Activated CD8-positive, alpha-beta memory T cell treated with anti-CD3 and anti-CD28 coated beads, Interleukin-2, amount 10 ng/mL, durations not matched to agents 7 days and 5 days (primary cell): ENCODE measurements at regions not wholly inside any gene's neighbourhood (a gene's known extent, or its start where the extent isn't known, plus 50 kb on each side); places are given as distances from the start of the nearest gene placed in this dataset.

Experiments used
- ATAC-seq: fragments of 150-1000 bp; cut with Tn5 transposase; one replicate; pipeline ENCODE4 v1.10.0; 2021; ENCODE audit warnings: moderate library complexity
- CTCF ChIA-PET: fragments of 350-600 bp; sonication (Branson Sonifier 250); formaldehyde crosslinking; loops from one replicate; lab custom pipeline; 2021; ENCODE audit warnings: antibody characterized with exemption; lab: Charles Lee
- DNase-seq: peaks from one replicate; pipeline ENCODE4 v3.0.0-alpha.2; 2020
- H3K27ac Mint-ChIP-seq: one replicate; pipeline ENCODE4 v1.8.0; 2021; ENCODE audit warnings: mild to moderate bottlenecking, mixed read lengths
- H3K27me3 Mint-ChIP-seq: one replicate; pipeline ENCODE4 v1.8.0; 2021; ENCODE audit warnings: mixed read lengths
- H3K36me3 Mint-ChIP-seq: one replicate; pipeline ENCODE4 v1.8.0; 2021; ENCODE audit warnings: mild to moderate bottlenecking, mixed read lengths
- H3K4me1 Mint-ChIP-seq: one replicate; pipeline ENCODE4 v1.8.0; 2021; ENCODE audit warnings: mixed read lengths
- H3K4me3 Mint-ChIP-seq: one replicate; pipeline ENCODE4 v1.8.0; 2021; ENCODE audit warnings: mild to moderate bottlenecking, moderate library complexity, mixed read lengths
- H3K9me3 Mint-ChIP-seq: one replicate; pipeline ENCODE4 v1.8.0; 2022; ENCODE audit warnings: low read depth, mixed read lengths

DNA sequence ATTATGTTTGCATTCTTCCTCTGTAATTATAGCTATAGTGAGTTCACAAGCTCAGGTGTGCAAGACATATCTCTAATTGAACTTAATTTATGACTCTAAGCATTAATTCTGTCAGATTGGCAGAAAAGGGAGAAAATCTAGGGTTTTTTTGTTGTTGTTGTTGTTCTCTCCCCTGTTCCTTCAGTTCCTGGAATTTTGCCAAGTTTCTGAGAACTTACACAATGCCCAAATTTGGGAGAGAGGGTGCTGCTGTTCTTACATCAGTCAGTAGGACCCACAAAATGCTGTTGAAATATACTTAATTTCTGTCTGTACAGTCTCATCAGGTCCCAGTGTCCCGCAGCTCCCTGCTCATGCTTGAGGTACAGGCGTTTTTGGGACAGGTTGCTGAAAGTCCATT is 221.8 kb upstream of the RBMS1 start:
- no peaks in the 10 kb centered on the region for H3K9me3 Mint-ChIP-seq
- ATAC-seq: no peak
- H3K27me3 Mint-ChIP-seq: peaks cover 9% of the 10 kb centered on the region
- CTCF ChIA-PET: no interaction called here
- no peak for DNase-seq
- H3K4me1 Mint-ChIP-seq: no peaks in the 10 kb centered on the region
- no peak overlapping the region for H3K27ac Mint-ChIP-seq
- H3K4me3 Mint-ChIP-seq: no peak overlapping the region
- no peaks in the 10 kb centered on the region for H3K36me3 Mint-ChIP-seq

DNA sequence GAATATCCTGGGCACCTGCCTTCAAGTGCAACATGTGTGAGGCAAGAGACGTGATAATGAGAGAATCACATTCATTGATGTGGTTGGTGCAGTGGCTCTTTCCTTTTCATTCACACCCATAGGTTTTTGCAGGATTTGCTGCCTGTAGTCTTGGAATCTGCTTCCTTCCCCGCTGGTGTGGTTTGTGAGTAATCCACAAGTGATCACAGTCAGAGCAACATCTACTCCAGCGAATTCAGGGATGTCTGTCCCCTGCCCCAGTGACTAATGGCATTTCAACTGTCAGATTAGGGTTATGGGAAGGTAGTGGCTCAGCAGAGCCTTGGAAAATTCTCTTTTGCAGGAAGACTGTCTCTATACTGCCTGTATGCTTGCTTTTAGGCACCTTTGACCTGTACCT is 225.5 kb upstream of the RBMS1 start:
- CTCF ChIA-PET: no interaction called here
- DNase-seq (no peak), ATAC-seq (no peak)
- H3K27ac Mint-ChIP-seq: no peak overlapping the region
- no peaks in the 10 kb centered on the region for H3K4me1 Mint-ChIP-seq
- peaks cover 7% of the 10 kb centered on the region for H3K27me3 Mint-ChIP-seq
- H3K36me3 Mint-ChIP-seq: no peaks in the 10 kb centered on the region
- no peak overlapping the region for H3K4me3 Mint-ChIP-seq
- peaks cover under 1% of the 10 kb centered on the region for H3K9me3 Mint-ChIP-seq

DNA sequence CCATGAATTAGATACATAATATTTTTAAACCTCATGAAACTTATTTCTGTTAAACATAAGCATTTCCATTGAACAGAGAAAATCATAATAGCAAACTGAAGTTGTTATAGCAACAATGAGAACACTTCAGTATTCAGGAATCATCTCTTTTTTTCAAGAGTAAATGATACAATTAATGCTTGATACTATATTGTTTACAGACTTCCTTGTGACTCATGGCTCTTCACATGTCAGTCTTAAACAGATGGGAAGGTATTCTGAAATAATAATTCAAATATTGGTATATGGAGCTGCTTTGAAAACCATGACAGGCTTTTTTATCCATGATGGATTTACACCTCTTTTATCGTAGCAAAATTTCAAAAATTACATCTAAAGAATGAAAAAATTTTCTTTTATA is 226.5 kb upstream of the RBMS1 start:
- DNase-seq: no peak
- CTCF ChIA-PET: no interaction called here
- peaks cover 7% of the 10 kb centered on the region for H3K27me3 Mint-ChIP-seq
- H3K36me3 Mint-ChIP-seq: no peaks in the 10 kb centered on the region
- H3K9me3 Mint-ChIP-seq: peaks cover 3% of the 10 kb centered on the region
- H3K4me3 Mint-ChIP-seq: no peak overlapping the region
- H3K4me1 Mint-ChIP-seq: no peaks in the 10 kb centered on the region
- no peak overlapping the region for H3K27ac Mint-ChIP-seq
- ATAC-seq: no peak

DNA sequence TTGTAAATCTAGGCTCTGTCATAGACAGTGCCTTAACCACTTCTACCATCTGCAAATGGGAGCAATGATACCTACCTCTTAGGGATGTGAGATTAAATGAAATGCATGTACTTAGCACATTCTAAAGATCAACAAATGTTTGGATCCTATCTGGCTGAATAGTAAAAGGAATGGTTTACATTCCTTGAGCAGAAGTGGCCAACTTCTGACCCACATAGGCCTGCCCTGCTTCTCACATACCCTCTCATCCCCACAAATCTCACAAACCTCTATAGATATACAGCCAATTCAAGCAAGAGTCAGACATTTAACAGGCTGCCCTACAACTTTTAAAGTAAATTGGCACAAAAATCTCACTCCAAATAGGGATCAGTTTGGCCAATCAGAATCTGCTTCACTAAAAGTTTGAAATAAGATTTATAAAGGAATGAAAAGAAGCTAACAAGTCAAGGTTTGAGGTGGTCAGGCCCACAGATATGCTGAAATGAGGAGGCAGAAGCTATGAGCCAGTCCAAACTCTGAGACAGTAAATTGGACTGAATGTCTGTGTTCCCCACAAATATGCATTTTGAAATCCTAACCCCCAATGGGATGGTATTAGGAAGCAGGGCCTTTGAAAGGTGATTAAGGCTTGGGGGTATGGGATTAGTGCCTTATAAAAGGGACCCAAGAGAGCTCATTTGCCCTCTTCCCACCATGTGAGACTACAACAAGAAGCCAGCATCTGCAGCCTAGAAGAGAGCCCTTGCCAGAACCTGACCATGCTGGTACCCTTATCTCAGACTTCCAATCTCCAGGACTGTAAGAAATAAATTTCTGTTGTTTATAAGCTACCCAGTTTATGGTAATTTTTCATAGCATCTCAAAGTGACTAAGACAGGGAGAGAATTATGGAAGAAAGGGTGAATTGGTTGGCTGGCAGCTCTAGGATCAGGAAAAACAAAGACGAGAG is 227.8 kb upstream of the RBMS1 start:
- peaks cover 4% of the 10 kb centered on the region for H3K4me1 Mint-ChIP-seq

DNA sequence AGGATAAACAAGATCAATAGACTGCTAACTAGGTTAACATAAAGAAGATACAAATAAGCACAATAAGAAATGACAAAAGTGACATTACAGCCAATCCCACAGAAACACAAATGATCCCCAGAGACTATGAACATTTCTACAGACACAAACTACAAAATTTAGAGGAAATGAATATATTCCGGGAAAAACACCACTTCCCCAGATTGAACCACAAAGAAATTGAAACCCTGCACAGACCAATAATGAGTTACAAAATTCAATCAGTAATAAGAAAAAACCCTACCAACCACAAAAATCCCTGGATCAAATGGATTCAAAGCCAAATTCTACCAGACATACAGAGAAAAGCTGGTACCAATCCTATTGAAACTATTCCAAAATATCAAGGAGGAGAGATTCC is 232.4 kb upstream of the RBMS1 start:
- no peaks in the 10 kb centered on the region for H3K36me3 Mint-ChIP-seq
- CTCF ChIA-PET: no interaction called here
- H3K9me3 Mint-ChIP-seq: peaks cover 3% of the 10 kb centered on the region
- peaks cover 4% of the 10 kb centered on the region for H3K4me1 Mint-ChIP-seq
- no peak overlapping the region for H3K4me3 Mint-ChIP-seq
- no peak overlapping the region for H3K27ac Mint-ChIP-seq
- ATAC-seq: no peak
- DNase-seq: no peak
- H3K27me3 Mint-ChIP-seq: peaks cover 10% of the 10 kb centered on the region

More for the DNA sequence above, 227.8 kb upstream of the RBMS1 start:
- DNase-seq: no peak
- CTCF ChIA-PET: no interaction called here
- no peak overlapping the region for H3K4me3 Mint-ChIP-seq
- no peaks in the 10 kb centered on the region for H3K36me3 Mint-ChIP-seq
- H3K9me3 Mint-ChIP-seq: peaks cover 3% of the 10 kb centered on the region
- no peak overlapping the region for H3K27ac Mint-ChIP-seq
- ATAC-seq: no peak
- H3K27me3 Mint-ChIP-seq: peaks cover 7% of the 10 kb centered on the region

DNA sequence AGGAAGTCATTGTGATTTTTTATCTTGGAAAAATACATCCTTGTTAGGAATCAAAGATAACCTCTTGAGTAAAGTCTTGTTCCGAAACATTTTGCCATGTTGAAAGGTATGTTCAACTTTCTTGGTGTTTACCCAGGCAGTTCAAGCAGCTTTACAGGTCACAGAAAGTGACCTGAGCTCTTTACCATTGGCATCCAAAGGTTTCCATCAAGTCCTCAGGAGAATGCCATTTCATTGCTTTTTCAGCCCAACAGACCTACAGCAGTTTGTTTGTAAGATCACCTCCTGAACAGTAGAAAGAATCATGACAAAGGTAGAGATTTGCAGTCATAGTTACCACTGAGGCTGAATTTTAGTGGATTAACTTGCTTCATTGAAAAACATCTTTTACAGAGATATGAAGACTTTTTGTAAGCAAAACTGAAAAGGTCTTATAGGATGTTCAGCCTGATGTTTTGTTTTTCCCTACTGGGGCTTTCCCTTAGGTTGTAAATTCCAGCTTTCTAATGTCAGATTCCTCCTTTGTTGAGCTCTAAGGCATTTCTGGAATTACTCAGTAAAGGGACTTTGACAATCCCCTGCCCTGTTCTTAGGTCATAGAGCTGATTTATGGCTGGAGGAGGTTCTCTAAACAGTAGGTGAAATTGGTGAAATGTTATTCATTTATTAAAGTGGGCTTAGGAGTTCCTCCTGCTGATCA is 236.8 kb upstream of the RBMS1 start:
- no peak for DNase-seq
- CTCF ChIA-PET: no interaction called here
- Mint-ChIP-seq H3K27ac (no peak overlapping the region), H3K4me1 (peaks cover 4% of the 10 kb centered on the region), H3K27me3 (peaks cover 12% of the 10 kb centered on the region), H3K4me3 (no peak overlapping the region), H3K36me3 (no peaks in the 10 kb centered on the region), H3K9me3 (no peaks in the 10 kb centered on the region)
- no peak for ATAC-seq

DNA sequence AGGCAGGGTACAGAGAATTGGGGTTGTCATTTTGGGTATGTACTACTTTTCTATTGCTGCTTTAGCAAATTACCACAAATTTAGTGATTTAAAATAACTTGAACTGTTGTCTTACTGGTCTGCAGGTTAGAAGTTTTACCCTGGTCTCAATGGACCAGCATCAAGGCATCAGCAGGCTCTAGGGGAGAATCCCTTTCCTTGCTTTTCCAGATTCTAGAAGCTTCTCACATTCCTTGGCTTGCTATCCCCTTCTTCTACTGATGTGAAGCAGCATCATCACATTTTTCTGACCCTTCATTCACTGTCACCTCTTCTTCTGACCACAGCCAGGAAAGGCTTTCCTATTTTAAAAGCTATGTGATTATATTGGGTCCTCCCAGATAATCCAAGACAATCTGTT is 237.8 kb upstream of the RBMS1 start:
- no peak overlapping the region for H3K4me3 Mint-ChIP-seq
- ATAC-seq (no peak), DNase-seq (no peak)
- H3K27ac Mint-ChIP-seq: no peak overlapping the region
- H3K27me3 Mint-ChIP-seq: peaks cover 12% of the 10 kb centered on the region
- CTCF ChIA-PET: no interaction called here
- H3K36me3 Mint-ChIP-seq: no peaks in the 10 kb centered on the region
- no peaks in the 10 kb centered on the region for H3K4me1 Mint-ChIP-seq
- H3K9me3 Mint-ChIP-seq: no peaks in the 10 kb centered on the region

DNA sequence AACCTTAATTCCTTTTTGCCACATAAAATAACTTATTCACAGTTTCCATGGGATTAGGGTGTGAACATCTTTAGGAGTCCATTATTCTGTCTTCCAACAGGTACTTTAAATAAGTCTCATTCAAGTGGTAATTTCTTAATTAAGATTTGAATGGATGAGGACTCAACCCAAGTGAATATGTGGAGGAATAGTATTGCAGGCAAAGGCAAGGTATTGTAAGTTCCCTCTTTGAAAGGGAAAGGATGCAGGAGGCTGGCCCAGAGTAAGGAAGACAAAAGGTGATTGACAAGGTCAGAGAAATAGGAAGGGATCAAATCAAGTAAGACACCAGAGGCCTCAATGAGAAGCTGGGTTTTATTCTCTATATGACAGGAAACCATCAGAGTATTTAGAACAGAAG is 238.2 kb upstream of the RBMS1 start:
- ATAC-seq: no peak
- H3K27ac Mint-ChIP-seq: no peak overlapping the region
- DNase-seq: no peak
- CTCF ChIA-PET: no interaction called here
- no peak overlapping the region for H3K4me3 Mint-ChIP-seq
- no peaks in the 10 kb centered on the region for H3K9me3 Mint-ChIP-seq
- H3K27me3 Mint-ChIP-seq: peaks cover 12% of the 10 kb centered on the region
- H3K4me1 Mint-ChIP-seq: no peaks in the 10 kb centered on the region
- H3K36me3 Mint-ChIP-seq: no peaks in the 10 kb centered on the region

DNA sequence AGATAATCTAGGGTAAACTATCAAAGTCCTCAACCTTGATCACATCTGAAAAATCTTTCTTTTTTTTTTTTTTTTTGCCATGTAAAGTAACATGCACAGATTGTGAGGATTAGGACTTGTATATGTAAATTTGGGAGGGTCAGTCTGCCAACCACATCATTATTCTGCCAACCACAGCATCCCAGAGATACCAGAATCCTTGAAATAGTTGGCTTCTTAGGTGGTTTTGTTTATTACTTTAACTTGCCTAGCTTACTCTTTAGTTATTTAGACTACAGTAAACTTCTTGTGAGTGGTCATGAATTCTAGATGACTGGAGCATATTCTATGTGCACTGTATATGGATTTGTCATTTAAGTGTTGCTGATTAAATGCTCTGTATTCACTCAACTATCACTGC is 242.1 kb upstream of the RBMS1 start:
- H3K27ac Mint-ChIP-seq: no peak overlapping the region
- CTCF ChIA-PET: no interaction called here

DNA sequence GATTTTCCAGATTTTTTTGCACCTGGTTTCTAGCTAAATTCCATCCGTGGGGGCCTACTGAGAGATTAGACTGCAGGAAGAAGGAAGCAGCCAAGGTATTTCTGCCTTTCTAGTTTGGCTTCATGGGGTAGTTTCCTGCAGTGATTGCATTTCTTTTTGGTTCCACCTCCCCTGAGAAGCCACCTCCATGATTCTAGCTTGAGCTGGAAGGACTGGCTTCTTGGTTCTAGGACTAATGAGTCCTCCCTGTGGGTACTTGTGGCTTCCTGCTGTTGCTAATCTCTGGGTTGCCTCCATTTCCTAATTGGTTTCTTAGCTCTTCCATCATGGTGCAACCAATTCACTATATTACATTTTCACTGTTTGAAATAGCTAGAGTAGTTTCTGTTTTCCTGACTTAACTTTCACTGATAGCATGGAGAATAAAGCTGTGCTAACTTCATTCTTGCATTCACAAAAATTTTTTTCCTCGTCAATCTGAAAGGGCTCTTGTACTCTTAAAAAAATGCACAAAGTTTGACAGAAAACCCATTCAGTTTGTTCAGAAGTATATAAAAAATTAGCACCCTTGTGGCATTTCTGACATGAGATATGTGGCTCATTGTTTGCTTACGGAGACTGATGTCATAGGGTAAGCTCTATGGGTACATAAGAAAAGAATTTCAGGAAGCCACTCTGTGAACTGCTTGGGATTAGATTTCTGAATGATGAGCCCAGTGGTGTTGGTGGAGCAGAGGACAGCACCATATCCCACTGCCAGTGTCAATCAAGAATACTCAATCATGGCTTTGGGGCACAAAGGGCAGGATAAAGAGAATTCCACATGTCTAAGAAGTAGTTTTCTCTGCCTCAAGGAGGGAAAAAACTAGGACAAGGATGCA is 242.8 kb upstream of the RBMS1 start:
- CTCF ChIA-PET: no interaction called here
- H3K4me3 Mint-ChIP-seq: no peak overlapping the region
- H3K36me3 Mint-ChIP-seq: no peaks in the 10 kb centered on the region

More for the DNA sequence above, 242.1 kb upstream of the RBMS1 start:
- H3K4me3 Mint-ChIP-seq: no peak overlapping the region
- no peaks in the 10 kb centered on the region for H3K9me3 Mint-ChIP-seq
- no peaks in the 10 kb centered on the region for H3K36me3 Mint-ChIP-seq
- ATAC-seq (no peak), DNase-seq (no peak)
- H3K4me1 Mint-ChIP-seq: no peaks in the 10 kb centered on the region
- peaks cover 2% of the 10 kb centered on the region for H3K27me3 Mint-ChIP-seq

DNA sequence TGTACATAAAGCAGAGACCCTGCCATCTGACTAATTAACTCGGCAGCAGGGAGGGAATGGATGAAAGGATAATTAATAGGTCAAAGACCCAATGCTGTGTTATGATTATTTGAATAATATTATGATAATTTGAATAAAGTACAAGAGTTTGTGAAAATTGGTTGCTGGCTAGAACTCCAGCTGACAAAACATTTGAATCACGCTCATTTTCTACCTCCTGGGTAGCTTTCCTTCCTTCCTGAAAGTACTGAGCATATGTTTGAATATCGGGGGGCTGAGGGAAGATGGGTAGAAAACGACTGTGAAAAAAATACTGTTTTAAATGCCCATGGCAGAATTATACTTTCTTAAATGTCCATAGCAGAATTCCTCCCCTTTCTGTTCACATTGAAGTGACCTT is 243.6 kb upstream of the RBMS1 start:
- Mint-ChIP-seq H3K4me3 (no peak overlapping the region), H3K4me1 (no peaks in the 10 kb centered on the region), H3K27me3 (peaks cover 2% of the 10 kb centered on the region), H3K9me3 (no peaks in the 10 kb centered on the region), H3K27ac (no peak overlapping the region), H3K36me3 (no peaks in the 10 kb centered on the region)
- DNase-seq (no peak), ATAC-seq (no peak)
- CTCF ChIA-PET: no interaction called here

More for the DNA sequence above, 242.8 kb upstream of the RBMS1 start:
- Mint-ChIP-seq H3K27me3 (peaks cover 2% of the 10 kb centered on the region), H3K4me1 (no peaks in the 10 kb centered on the region), H3K9me3 (no peaks in the 10 kb centered on the region), H3K27ac (no peak overlapping the region)
- ATAC-seq (no peak), DNase-seq (no peak)

DNA sequence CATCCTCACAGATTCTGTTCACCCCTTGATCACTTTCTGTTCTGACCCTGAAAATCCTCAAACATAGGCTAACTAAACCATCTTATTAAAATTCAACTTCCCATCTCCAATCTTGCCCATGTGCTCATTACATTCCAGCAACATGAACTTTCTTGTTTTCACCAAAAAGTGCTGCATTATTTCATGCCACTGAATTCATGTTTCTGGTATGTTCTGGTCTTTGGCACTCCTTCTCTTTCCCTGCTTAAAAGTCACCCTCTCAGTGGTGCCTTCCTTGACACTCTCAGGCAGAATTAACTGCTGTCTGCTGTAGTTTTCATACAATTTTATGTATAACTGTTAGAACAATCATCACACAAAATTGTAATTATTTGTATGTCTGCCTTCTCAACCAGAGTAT is 247.7 kb upstream of the RBMS1 start:
- H3K9me3 Mint-ChIP-seq: no peaks in the 10 kb centered on the region
- H3K36me3 Mint-ChIP-seq: no peaks in the 10 kb centered on the region
- CTCF ChIA-PET: no interaction called here
- ATAC-seq (no peak), DNase-seq (no peak)
- H3K27ac Mint-ChIP-seq: no peak overlapping the region
- H3K4me3 Mint-ChIP-seq: no peak overlapping the region
- H3K27me3 Mint-ChIP-seq: peaks cover 1% of the 10 kb centered on the region
- no peaks in the 10 kb centered on the region for H3K4me1 Mint-ChIP-seq

DNA sequence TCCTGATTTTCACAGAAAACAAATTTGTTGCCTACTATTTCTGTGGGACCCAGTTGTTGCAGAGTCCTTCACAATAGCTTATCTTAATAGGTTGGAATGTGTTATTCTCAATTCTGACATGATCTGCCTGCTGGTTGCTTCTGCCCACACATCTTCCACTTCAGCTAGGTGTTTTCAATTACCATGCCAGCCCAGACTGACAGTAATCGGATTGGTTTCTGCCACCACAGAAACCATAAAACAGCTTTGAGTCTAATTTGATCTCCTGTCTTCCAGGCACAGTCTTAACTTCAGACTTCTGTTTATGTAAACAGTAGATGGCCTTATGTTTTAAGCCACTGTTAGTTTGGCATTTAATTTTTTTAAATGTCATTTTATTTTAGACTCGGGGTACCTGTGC is 248.2 kb upstream of the RBMS1 start:
- Mint-ChIP-seq H3K9me3 (no peaks in the 10 kb centered on the region), H3K36me3 (no peaks in the 10 kb centered on the region), H3K27me3 (peaks cover 3% of the 10 kb centered on the region), H3K4me1 (no peaks in the 10 kb centered on the region), H3K27ac (no peak overlapping the region), H3K4me3 (no peak overlapping the region)
- DNase-seq (no peak), ATAC-seq (no peak)
- CTCF ChIA-PET: no interaction called here
